Activated CD4-positive, alpha-beta T cell treated with anti-CD3 and anti-CD28 coated beads for 36 hours (primary cell): ENCODE measurements at regions not wholly inside any gene's neighbourhood (a gene's known extent, or its start where the extent isn't known, plus 50 kb on each side); places are given as distances from the start of the nearest gene placed in this dataset.

Experiments used
- ATAC-seq: fragments of 200-7000 bp; cut with Tn5 transposase; one replicate; pipeline ENCODE4 v1.10.0; 2021; ENCODE audit warnings: mild to moderate bottlenecking, moderate library complexity
- CTCF ChIA-PET: fragments of 350-600 bp; sonication (Branson Sonifier 250); formaldehyde crosslinking; loops from one replicate; lab custom pipeline; 2021; ENCODE audit warnings: antibody characterized with exemption; lab: Charles Lee
- POLR2A ChIA-PET: fragments of 350-600 bp; sonication (Branson Sonifier 250); formaldehyde crosslinking; loops from one replicate; lab custom pipeline; 2021; ENCODE audit warnings: antibody characterized with exemption, inconsistent platforms; lab: Charles Lee
- DNase-seq: peaks from one replicate; pipeline ENCODE4 v3.0.0-alpha.2; 2020
- H3K27ac Mint-ChIP-seq: one replicate; pipeline ENCODE4 v1.8.0; 2021; ENCODE audit warnings: mixed read lengths
- H3K27me3 Mint-ChIP-seq: one replicate; pipeline ENCODE4 v1.8.0; 2021; ENCODE audit warnings: mixed read lengths
- H3K36me3 Mint-ChIP-seq: one replicate; pipeline ENCODE4 v1.8.0; 2021; ENCODE audit warnings: low read depth, mixed read lengths
- H3K4me1 Mint-ChIP-seq: one replicate; pipeline ENCODE4 v1.8.0; 2021; ENCODE audit warnings: mixed read lengths
- H3K4me3 Mint-ChIP-seq: one replicate; pipeline ENCODE4 v1.8.0; 2021; ENCODE audit warnings: mild to moderate bottlenecking, moderate library complexity, mixed read lengths
- H3K9me3 Mint-ChIP-seq: one replicate; pipeline ENCODE4 v1.8.0; 2021; ENCODE audit warnings: low read depth, mixed read lengths
- intact Hi-C, 2 experiments: fragments of 100-400 bp; cut with DNase I in 1 of 2; cut with micrococcal nuclease in 1 of 2; formaldehyde crosslinking; loops; one replicate each; pipeline versions ENCODE4 v1.14.2 to v1.15.1; 2022 to 2024; cut with DNase I, micrococcal nuclease

DNA sequence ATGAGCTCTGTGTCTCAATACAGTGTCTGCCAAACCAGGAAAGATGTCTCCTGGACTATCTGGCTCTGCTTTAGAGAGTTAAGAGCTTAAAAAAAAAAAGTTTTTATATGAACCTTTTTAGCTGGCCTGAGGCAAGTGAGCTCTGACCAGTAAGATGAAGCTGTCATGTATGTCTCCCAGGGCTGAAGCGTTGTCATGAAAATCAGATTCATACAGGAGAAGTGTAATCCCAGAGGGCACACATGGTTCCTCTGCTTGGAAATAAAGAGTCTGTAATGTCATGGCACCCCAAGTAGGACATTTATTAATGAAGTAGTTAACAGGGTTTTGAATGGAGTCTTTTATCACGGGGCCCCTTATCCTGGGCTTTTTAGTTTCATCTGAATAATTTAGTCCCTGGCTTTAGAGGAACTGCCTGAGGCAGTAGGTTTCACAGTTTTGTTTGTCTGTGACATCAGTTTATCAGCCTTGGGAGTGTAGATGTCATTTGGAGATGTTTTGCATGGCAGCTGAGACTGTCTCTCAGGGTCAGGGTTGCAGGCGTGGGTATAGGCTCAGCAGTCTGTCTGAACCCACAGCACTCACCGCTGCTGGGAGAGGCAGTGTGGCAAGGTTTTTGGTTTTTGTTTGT, 223.3 kb downstream of the DIRAS2 start:
- Mint-ChIP-seq H3K4me1 (no peaks in the 10 kb centered on the region), H3K36me3 (no peaks in the 10 kb centered on the region), H3K4me3 (no peak overlapping the region), H3K27ac (no peak overlapping the region), H3K9me3 (no peaks in the 10 kb centered on the region), H3K27me3 (peaks cover 6% of the 10 kb centered on the region)
- ChIA-PET CTCF (no interaction called here), POLR2A (no interaction called here)
- ATAC-seq (no peak), DNase-seq (no peak)
- intact Hi-C loops, result no loop called here

DNA sequence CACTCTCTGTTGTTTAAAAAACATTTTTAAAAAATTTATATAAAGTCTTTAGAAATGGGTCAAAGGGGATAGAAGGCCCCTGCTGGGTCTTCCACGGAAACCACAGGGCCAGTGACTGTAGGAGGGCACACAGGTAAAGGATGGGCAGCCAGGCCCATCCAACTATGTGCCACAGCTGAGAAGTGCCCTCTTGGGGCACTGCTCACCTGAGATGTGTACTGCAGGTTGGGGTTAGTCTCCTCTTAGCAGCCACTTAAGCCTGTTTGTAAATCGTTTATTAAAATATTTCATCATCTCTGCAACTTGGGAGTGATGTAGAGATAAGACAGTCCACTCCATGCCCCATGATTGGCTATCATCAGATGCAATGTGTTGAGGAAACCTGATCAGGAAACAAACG, 222.4 kb downstream of the DIRAS2 start:
- no peak for ATAC-seq
- Mint-ChIP-seq H3K36me3 (no peaks in the 10 kb centered on the region), H3K4me3 (no peak overlapping the region), H3K9me3 (no peaks in the 10 kb centered on the region), H3K27ac (no peak overlapping the region), H3K27me3 (peaks cover 6% of the 10 kb centered on the region), H3K4me1 (no peaks in the 10 kb centered on the region)
- intact Hi-C loops, result no loop called here
- POLR2A ChIA-PET, result no interaction called here
- no peak for DNase-seq
- CTCF ChIA-PET, result no interaction called here

DNA sequence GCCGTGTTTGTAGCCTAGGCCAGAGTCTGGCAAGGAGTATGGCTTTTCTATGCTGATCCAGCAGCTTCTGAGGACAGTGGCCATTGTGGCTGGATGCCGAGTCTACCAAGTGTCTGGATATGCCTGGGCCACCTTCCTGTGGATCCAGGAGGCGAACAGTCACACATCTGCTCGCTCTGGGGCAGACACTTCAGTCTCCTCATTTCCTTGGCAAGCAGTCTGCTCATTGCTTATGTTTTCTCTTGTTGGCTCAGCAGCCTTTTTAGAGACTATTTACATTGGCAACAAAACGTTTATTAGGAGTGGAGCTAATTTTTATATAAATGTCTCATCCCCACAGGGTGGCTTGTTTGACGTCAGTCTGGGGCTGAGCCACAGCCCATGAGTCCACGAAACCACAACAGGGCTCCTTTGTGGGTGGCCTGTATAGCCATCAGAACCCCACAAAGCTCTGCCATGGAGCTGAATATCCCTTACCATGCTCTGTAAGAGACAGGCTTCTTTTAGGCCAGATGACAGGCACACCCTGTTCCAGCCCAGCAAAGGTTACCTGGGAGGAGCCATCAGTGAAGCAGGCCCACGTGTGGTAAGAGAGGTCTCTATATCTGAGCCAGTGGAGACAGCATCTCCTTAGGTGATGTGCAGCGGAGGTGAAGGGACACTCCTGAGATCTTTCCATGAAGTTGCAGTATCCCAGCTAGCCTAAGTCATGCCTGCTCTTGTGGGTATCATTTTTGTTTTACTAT, 221.7 kb downstream of the DIRAS2 start:
- no peaks in the 10 kb centered on the region for H3K9me3 Mint-ChIP-seq
- no peaks in the 10 kb centered on the region for H3K4me1 Mint-ChIP-seq
- ATAC-seq, result no peak

DNA sequence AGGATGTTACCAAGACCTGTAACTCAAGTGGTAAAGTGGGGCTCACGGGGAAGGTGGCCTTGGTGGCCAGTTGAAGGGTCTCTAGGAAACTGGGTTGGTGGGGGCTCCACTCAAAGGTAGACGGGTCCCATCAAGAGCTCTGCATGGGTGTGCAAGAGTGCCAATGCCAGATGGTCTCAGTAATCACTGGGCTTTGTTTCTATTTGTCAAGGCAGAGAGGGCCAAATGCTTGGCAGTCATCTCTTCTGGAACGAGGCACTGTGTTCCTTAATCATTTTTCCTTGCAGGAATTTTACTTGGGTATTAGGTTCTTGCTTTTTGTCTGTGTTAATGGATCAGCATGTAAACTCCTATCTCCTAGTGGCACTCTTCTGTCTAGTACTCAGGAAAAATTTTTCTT, 220.8 kb downstream of the DIRAS2 start:
- Mint-ChIP-seq H3K36me3 (no peaks in the 10 kb centered on the region), H3K4me1 (no peaks in the 10 kb centered on the region), H3K27me3 (peaks cover 8% of the 10 kb centered on the region), H3K4me3 (no peak overlapping the region), H3K9me3 (no peaks in the 10 kb centered on the region), H3K27ac (no peak overlapping the region)
- ChIA-PET CTCF (no interaction called here), POLR2A (no interaction called here)
- intact Hi-C loops, result no loop called here
- no peak for ATAC-seq
- DNase-seq, result no peak

More for the DNA sequence above, 221.7 kb downstream of the DIRAS2 start:
- ChIA-PET CTCF (no interaction called here), POLR2A (no interaction called here)
- Mint-ChIP-seq H3K27me3 (peaks cover 8% of the 10 kb centered on the region), H3K4me3 (no peak overlapping the region), H3K27ac (no peak overlapping the region), H3K36me3 (no peaks in the 10 kb centered on the region)
- DNase-seq, result no peak
- intact Hi-C loops, result no loop called here

DNA sequence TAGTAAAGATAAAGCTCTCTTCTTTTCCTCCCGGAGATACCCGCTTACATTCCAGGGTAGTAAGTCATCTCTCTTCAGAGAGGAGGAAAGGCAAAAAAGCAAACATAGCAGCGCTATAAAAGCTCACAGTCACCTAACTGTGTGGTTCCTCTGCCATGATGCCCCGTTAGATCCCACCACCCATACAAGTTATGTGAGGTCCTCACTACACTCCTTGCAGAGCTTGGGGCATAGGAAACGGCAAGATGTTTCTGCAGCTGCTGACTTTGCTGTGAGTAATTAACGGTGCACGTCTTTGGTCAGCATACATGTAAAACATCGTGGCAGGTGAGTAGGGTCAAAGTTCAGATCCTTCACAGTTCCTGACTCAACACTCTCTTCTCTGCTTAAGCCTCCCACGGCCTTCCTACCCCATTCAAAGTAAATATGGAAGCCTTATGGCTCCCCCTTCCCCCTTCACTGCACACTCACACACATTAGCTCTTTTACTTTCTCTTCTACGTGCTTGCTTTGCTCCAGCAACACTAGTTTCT, 218.9 kb downstream of the DIRAS2 start:
- intact Hi-C loops, result no loop called here
- Mint-ChIP-seq H3K9me3 (no peaks in the 10 kb centered on the region), H3K27me3 (peaks cover 8% of the 10 kb centered on the region), H3K27ac (no peak overlapping the region), H3K4me1 (no peaks in the 10 kb centered on the region), H3K4me3 (no peak overlapping the region), H3K36me3 (no peaks in the 10 kb centered on the region)
- DNase-seq (no peak), ATAC-seq (no peak)
- ChIA-PET POLR2A (no interaction called here), CTCF (no interaction called here)

DNA sequence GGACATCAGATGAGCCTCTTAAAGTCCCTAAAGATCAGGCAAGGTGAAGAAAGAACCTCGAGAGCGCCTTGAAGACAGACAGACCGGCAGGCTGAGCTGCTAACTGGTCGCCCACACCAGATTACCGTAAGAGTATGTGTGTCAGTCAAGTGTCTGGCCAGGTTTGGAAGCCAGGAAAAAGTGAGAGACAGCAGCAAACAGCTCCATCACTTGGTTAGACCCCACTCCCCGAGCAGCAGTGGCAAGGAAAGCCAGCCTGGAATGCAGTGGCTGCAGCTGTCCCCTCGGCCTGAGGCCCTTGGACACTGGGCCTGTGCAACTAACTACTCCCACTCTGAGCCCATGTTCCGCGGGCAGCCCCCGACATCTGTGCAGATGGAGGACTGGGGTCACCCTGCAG, 214.1 kb downstream of the DIRAS2 start:
- DNase-seq (no peak), ATAC-seq (no peak)
- Mint-ChIP-seq H3K27me3 (peaks cover 14% of the 10 kb centered on the region), H3K27ac (no peak overlapping the region), H3K36me3 (no peaks in the 10 kb centered on the region), H3K9me3 (no peaks in the 10 kb centered on the region), H3K4me3 (no peak overlapping the region), H3K4me1 (no peaks in the 10 kb centered on the region)
- POLR2A ChIA-PET, result no interaction called here
- CTCF ChIA-PET, result no interaction called here
- intact Hi-C loops, result no loop called here

DNA sequence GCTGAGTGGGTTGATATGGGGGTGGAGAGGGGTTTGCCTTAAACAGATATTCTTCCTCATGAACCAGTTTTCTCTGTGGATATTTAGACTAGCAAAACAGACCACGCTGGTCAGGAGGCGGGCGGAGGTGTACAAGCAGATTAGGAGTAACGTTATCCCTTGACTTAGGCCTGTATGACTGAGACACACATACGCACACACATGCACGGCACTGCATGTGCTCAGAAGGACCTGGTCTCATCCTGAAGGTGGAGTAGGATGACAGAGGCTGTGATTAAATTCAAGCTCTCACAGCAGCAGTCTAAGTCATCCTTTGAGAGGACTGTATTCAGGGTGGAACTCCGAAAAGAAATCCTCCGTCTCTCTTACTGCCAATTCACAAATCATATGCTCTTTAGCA, 209.7 kb downstream of the DIRAS2 start:
- ChIA-PET CTCF (no interaction called here), POLR2A (no interaction called here)
- intact Hi-C loops, result no loop called here

DNA sequence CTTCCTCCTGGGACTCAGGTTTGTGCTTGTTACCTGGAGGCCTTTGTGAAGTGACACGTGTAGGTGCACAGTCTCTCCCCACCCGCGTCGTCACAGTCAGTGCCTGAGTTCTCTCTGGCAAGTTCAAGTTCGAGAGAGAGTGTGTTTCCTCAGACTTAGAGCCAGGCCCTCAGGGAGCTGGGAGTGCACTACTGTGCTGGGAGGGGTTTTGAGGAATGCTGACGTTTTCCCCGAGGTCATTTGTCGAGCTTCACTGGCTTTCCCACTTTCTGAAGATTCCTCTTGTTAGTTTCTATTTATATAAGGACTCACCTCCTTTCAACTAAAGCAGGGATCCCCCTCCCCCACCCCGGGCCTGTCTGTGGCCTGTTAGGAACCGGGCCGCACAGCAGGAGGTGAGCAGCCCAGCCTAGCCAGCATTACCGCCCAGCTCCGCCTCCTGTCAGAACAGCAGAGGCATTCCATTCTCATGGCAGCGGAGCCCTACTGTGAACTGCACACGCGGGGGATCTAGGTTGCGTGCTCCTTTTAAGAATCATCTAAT, 209.2 kb downstream of the DIRAS2 start:
- CTCF ChIA-PET, result no interaction called here
- H3K36me3 Mint-ChIP-seq, result no peaks in the 10 kb centered on the region
- DNase-seq (no peak), ATAC-seq (no peak)
- H3K4me3 Mint-ChIP-seq, result no peak overlapping the region
- POLR2A ChIA-PET, result no interaction called here
- no peaks in the 10 kb centered on the region for H3K4me1 Mint-ChIP-seq
- peaks cover 15% of the 10 kb centered on the region for H3K27me3 Mint-ChIP-seq
- no peak overlapping the region for H3K27ac Mint-ChIP-seq
- no peaks in the 10 kb centered on the region for H3K9me3 Mint-ChIP-seq
- intact Hi-C loops, result no loop called here

More for the DNA sequence above, 209.7 kb downstream of the DIRAS2 start:
- Mint-ChIP-seq H3K9me3 (no peaks in the 10 kb centered on the region), H3K27ac (no peak overlapping the region), H3K4me1 (no peaks in the 10 kb centered on the region), H3K36me3 (no peaks in the 10 kb centered on the region), H3K27me3 (peaks cover 15% of the 10 kb centered on the region), H3K4me3 (no peak overlapping the region)
- DNase-seq (no peak), ATAC-seq (no peak)

DNA sequence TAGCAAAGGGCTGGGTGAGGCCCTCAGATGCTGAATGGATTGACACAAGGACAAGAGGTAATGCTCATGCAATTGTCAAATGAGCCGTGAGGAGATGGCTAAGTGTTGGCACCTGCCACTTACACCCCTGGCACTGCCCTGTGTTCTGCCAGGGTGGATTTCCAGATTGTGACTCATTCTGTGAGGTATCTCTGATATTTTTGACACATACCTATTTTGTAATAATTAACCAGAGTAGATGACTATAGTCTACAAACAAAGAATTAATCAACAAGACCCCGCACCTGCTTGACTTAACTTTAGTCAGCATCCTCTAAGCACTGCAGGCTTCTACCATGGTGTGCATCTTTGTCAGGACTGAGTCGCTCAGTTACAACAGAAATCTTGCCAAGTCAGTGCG, 200.8 kb downstream of the DIRAS2 start:
- Mint-ChIP-seq H3K4me3 (no peak overlapping the region), H3K4me1 (no peaks in the 10 kb centered on the region), H3K27me3 (peaks cover 14% of the 10 kb centered on the region), H3K27ac (no peak overlapping the region), H3K36me3 (no peaks in the 10 kb centered on the region), H3K9me3 (peaks cover 4% of the 10 kb centered on the region)
- intact Hi-C loops, result no loop called here
- ATAC-seq (no peak), DNase-seq (no peak)
- ChIA-PET POLR2A (no interaction called here), CTCF (interaction anchor here (0.6 kb wide), 1 partner anchor 19 kb away, joined by 3 read pairs; no protein-coding TSS in a partner anchor)

DNA sequence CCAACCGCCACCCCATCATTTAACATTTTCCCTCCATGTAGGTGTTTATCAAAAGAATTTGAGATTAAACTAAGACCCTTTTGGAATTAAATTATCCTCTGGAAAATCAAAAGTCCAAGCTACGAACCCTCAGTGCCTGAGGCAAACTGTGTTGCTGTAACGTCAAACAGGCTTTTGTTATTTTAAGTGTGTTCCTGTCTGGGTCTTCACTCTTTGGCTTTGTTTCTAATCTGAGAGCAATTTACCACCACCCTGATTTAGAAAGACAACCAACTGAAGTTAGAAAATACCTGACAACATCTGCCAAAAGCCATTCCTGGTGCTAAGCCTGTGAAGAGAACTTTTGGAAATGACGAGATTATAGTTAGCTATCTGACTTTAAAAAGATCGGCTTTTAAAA, 199.9 kb downstream of the DIRAS2 start:
- Mint-ChIP-seq H3K9me3 (peaks cover 4% of the 10 kb centered on the region), H3K27ac (no peak overlapping the region), H3K4me3 (no peak overlapping the region), H3K4me1 (no peaks in the 10 kb centered on the region), H3K27me3 (peaks cover 18% of the 10 kb centered on the region), H3K36me3 (no peaks in the 10 kb centered on the region)
- intact Hi-C loops, result no loop called here
- ATAC-seq (no peak), DNase-seq (no peak)
- POLR2A ChIA-PET, result no interaction called here
- CTCF ChIA-PET, result no interaction called here

DNA sequence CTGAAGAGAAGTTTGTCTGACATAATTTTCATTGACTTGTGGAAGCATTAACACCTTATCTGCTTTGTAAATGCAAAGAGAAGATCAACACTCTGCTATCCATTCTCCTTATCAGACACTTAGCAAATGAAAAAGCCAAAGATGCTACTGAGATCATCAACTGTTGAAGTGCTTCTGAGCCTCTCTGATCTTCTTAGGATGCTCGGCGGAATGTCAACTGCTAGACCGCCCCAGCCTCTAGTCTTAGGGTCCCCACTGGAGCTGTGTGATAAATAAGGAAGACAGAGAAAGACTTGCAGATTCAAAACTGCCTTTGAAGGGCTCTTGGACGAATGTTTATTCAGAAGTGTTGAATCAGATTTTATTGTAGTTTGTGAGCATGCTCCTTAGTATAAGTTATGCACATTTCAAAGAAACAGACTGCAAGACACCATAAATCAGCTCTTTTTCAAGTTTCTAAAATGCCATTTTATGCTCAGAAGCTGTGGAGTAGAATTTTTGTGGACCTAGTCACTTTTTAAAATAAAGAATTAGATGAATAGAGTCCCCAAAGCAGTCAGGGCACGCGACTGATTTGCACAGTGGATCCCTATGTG, 197.9 kb downstream of the DIRAS2 start:
- no peak for DNase-seq
- no peak for ATAC-seq
- POLR2A ChIA-PET, result no interaction called here
- CTCF ChIA-PET, result no interaction called here
- no peak overlapping the region for H3K4me3 Mint-ChIP-seq
- peaks cover 2% of the 10 kb centered on the region for H3K9me3 Mint-ChIP-seq
- peaks cover 19% of the 10 kb centered on the region for H3K27me3 Mint-ChIP-seq
- H3K27ac Mint-ChIP-seq, result no peak overlapping the region
- no peaks in the 10 kb centered on the region for H3K4me1 Mint-ChIP-seq
- intact Hi-C loops, result no loop called here
- H3K36me3 Mint-ChIP-seq, result no peaks in the 10 kb centered on the region

DNA sequence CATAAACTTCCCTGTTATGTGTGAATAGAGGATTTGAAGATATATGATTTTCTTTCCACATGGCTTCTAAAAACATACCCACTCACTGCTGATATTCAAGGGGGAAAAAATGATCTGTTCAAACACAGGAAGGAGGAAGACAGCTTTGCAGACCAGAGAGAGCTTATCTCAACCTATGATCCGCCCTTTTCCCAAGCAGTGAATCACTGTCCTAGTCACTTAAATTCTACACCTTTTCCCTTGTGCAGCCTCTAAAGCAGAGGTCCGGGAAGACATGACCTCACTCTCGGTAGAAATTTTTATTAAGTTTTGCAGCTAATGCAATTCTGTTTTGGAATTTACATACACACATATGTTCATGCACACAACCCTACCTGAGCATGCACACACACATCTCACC, 197.2 kb downstream of the DIRAS2 start:
- DNase-seq (no peak), ATAC-seq (no peak)
- ChIA-PET POLR2A (no interaction called here), CTCF (no interaction called here)
- intact Hi-C loops, result no loop called here
- H3K4me1 Mint-ChIP-seq, result no peaks in the 10 kb centered on the region
- H3K27me3 Mint-ChIP-seq, result peaks cover 19% of the 10 kb centered on the region
- H3K27ac Mint-ChIP-seq, result no peak overlapping the region
- no peak overlapping the region for H3K4me3 Mint-ChIP-seq
- H3K36me3 Mint-ChIP-seq, result no peaks in the 10 kb centered on the region
- peaks cover 2% of the 10 kb centered on the region for H3K9me3 Mint-ChIP-seq
